Endothelial cell (in vitro differentiated cells): ENCODE measurements at regions not wholly inside any gene's neighbourhood (a gene's known extent, or its start where the extent isn't known, plus 50 kb on each side); places are given as distances from the start of the nearest gene placed in this dataset.
A peak's percentile ranks its signal among the peaks of the same experiment; 100 is the strongest.

ENCODE experiments used
- DNase-seq: peaks from one replicate; pipeline ENCODE4 v3.0.0; 2021; ENCODE audit warnings: low spot score
- H3K27ac Mint-ChIP-seq: one replicate; pipeline ENCODE4 v1.8.0; 2021; ENCODE audit warnings: mixed read lengths, inconsistent platforms; ENCODE audit not compliant: unreplicated experiment
- H3K27me3 Mint-ChIP-seq: one replicate; pipeline ENCODE4 v1.8.0; 2021; ENCODE audit warnings: mild to moderate bottlenecking, moderate library complexity, mixed read lengths, inconsistent platforms; ENCODE audit not compliant: unreplicated experiment
- H3K36me3 Mint-ChIP-seq: one replicate; pipeline ENCODE4 v1.8.0; 2021; ENCODE audit warnings: mild to moderate bottlenecking, low read depth, mixed read lengths, inconsistent platforms; ENCODE audit not compliant: unreplicated experiment
- H3K4me1 Mint-ChIP-seq: one replicate; pipeline ENCODE4 v1.8.0; 2021; ENCODE audit warnings: mild to moderate bottlenecking, mixed read lengths, inconsistent platforms; ENCODE audit not compliant: unreplicated experiment
- H3K4me3 Mint-ChIP-seq: one replicate; pipeline ENCODE4 v1.8.0; 2021; ENCODE audit warnings: mild to moderate bottlenecking, mixed read lengths, inconsistent platforms; ENCODE audit not compliant: unreplicated experiment
- H3K9me3 Mint-ChIP-seq: one replicate; pipeline ENCODE4 v1.8.0; 2021; ENCODE audit warnings: mixed read lengths, inconsistent platforms; ENCODE audit not compliant: unreplicated experiment
- TF ChIP-seq, protein P1 (sequence below): fragments of 200-600 bp; sonication (generic); IDR thresholded peaks from one replicate; pipeline ENCODE4 v1.5.0; 2021; ENCODE audit warnings: antibody characterized with exemption; ENCODE audit not compliant: unreplicated experiment

GRCh38 chr5:129821477-129822131 lies 73.7 kb downstream of the MINAR2 start:
- Mint-ChIP-seq H3K4me3 (no peak overlapping the region), H3K4me1 (no peaks in the 10 kb centered on the region), H3K27ac (no peak overlapping the region), H3K36me3 (no peaks in the 10 kb centered on the region), H3K27me3 (no peaks in the 10 kb centered on the region), H3K9me3 (no peaks in the 10 kb centered on the region)
- TF ChIP-seq, protein P1, sequence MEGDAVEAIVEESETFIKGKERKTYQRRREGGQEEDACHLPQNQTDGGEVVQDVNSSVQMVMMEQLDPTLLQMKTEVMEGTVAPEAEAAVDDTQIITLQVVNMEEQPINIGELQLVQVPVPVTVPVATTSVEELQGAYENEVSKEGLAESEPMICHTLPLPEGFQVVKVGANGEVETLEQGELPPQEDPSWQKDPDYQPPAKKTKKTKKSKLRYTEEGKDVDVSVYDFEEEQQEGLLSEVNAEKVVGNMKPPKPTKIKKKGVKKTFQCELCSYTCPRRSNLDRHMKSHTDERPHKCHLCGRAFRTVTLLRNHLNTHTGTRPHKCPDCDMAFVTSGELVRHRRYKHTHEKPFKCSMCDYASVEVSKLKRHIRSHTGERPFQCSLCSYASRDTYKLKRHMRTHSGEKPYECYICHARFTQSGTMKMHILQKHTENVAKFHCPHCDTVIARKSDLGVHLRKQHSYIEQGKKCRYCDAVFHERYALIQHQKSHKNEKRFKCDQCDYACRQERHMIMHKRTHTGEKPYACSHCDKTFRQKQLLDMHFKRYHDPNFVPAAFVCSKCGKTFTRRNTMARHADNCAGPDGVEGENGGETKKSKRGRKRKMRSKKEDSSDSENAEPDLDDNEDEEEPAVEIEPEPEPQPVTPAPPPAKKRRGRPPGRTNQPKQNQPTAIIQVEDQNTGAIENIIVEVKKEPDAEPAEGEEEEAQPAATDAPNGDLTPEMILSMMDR = no peak
- DNase-seq = no peak

GRCh38 chr5:129830288-129830687 lies 74.0 kb upstream of the CHSY3 start:
- H3K4me3 Mint-ChIP-seq = no peak overlapping the region
- no peaks in the 10 kb centered on the region for H3K36me3 Mint-ChIP-seq
- no peaks in the 10 kb centered on the region for H3K9me3 Mint-ChIP-seq
- no peak overlapping the region for H3K27ac Mint-ChIP-seq
- no peaks in the 10 kb centered on the region for H3K4me1 Mint-ChIP-seq
- TF ChIP-seq, protein P1 = no peak
- no peaks in the 10 kb centered on the region for H3K27me3 Mint-ChIP-seq
- no peak for DNase-seq

DNA sequence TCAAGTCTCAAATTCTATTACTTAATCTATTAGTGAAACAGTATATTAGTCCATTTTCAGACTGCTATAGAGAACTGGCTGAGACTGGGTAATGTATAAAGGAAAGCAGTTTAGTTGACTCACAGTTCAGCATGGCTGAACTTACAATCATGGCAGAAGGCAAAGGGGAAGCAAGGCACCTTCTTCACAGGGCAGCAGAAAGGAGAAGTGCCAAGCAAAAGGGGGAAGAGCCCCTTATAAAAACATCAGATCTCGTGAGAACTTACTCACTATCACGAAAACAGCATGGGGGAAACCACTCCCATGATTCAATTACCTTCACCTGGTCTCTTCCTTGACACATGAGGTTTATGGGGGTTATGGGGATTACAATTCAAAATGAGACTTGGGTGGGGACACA lies 67.9 kb upstream of the CHSY3 start:
- no peak for DNase-seq
- Mint-ChIP-seq H3K27ac (no peak overlapping the region), H3K4me3 (no peak overlapping the region), H3K36me3 (no peaks in the 10 kb centered on the region), H3K27me3 (no peaks in the 10 kb centered on the region), H3K9me3 (no peaks in the 10 kb centered on the region), H3K4me1 (no peaks in the 10 kb centered on the region)
- TF ChIP-seq, protein P1 = no peak

DNA sequence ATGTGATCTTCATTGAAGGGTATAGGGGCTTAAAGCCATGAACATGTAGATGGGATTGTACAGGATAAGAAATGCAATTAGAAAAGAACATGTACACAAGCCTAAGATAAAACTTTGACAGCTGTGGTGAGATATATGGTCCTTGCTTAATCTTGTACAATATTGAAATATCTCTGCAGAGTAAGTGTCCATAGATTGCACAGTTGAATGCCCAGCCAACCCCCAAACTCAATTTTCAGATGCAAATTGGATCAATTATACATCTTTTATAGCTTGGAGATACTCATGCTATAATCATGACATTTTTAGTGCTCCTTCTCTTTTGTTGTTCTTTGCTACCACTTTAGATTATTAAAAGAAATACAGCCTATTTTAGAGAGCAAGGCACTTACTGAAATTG lies 59.5 kb upstream of the CHSY3 start:
- H3K27me3 Mint-ChIP-seq = no peaks in the 10 kb centered on the region
- DNase-seq = no peak
- TF ChIP-seq, protein P1 = no peak
- no peak overlapping the region for H3K4me3 Mint-ChIP-seq
- H3K9me3 Mint-ChIP-seq = no peaks in the 10 kb centered on the region
- H3K27ac Mint-ChIP-seq = no peak overlapping the region
- H3K4me1 Mint-ChIP-seq = no peaks in the 10 kb centered on the region
- H3K36me3 Mint-ChIP-seq = no peaks in the 10 kb centered on the region

DNA sequence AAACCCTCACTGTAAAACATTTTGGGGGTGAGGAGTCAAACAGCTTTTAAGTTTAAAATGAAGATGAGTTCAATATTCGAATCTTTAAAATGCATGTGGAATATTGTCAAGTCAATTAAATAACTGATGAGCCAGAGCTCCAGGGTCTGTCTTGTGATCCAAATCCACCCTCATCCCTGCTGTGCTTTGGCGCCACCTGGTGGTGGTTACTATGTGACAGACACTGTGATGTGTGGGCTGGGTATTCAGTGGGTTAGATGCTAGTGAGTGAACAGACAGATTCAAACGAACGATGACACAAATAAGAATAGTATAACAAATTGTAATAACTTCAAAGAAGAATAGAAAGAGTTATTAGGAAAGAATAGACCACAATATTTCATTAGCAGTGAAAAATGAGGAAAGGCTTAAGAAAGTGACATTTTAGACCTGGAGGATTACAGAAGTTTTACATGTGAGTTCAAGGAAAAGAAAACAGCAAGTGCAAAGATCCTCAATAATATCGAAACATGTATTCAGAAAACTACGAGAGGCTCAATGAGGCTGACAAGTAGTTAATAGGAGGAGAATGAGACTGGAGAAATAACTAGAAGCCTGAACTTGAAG lies 51.4 kb upstream of the CHSY3 start:
- H3K36me3 Mint-ChIP-seq = no peaks in the 10 kb centered on the region
- DNase-seq = peak; percentile 88
- H3K27me3 Mint-ChIP-seq = no peaks in the 10 kb centered on the region
- peak overlapping the region; percentile 62 for H3K27ac Mint-ChIP-seq
- peaks cover 33% of the 10 kb centered on the region for H3K4me1 Mint-ChIP-seq
- TF ChIP-seq, protein P1 = peak; percentile 94
- H3K4me3 Mint-ChIP-seq = no peak overlapping the region
- H3K9me3 Mint-ChIP-seq = no peaks in the 10 kb centered on the region
